ENCODE measurements at regions not wholly inside any gene's neighbourhood (a gene's known extent, or its start where the extent isn't known, plus 50 kb on each side); places are given as distances from the start of the nearest gene placed in this dataset.

DNA sequence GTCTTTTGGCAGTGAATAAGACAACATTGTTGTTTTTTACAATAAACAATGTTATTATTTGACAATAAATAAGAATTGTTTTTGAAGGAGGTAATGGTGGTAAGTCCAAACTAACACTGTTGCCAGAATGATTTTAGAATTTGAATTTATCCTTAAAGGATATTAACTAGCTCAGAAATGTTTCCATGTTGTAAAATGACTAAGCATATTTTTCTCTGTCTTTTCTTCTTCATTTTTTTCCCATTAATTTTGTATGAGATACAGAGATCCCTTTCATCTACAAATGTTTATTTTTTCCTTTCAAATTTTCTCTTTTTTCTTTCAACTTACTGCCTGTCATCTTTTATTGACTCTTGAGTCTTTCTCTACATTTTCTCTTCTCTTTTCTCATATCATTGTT lies 66.5 kb upstream of the DOCK10 start:
- Mint-ChIP-seq H3K9me3 (peaks cover 0 to 3% (median 0%) of the 10 kb centered on the region in 11 donors), H3K4me3 (no peak overlapping the region), H3K27ac (no peak overlapping the region), H3K36me3 (peaks cover 0 to 5% (median 0%) of the 10 kb centered on the region in 5 donors), H3K4me1 (peaks cover 0 to 6% (median 0%) of the 10 kb centered on the region in 7 donors), H3K27me3 (peaks cover 0 to 16% (median 0%) of the 10 kb centered on the region in 5 donors)
- DNase-seq (no peak), ATAC-seq (no peak)
- H3K4me1 ChIP-seq (ENCODE audit: control insufficient read depth in 2 of 2, insufficient read depth in 2 of 2, low read length in 2 of 2): no peaks in the 10 kb centered on the region
- no peaks in the 10 kb centered on the region for H3K9me3 ChIP-seq (ENCODE audit: control insufficient read depth in 2 of 3, low read length in 3 of 3)
- intact Hi-C loops (cut with micrococcal nuclease): no loop called here
- ChIA-PET POLR2A (no interaction called here), CTCF (no interaction called here)
- no peaks in the 10 kb centered on the region for H3K36me3 ChIP-seq (ENCODE audit: control insufficient read depth in 2 of 3, insufficient read depth in 3 of 3, low read length in 3 of 3)
- H3K27ac ChIP-seq (ENCODE audit: low read depth, low read length): no peak overlapping the region
- no peak overlapping the region for H3K4me3 ChIP-seq (ENCODE audit: low read length)
- no peaks in the 10 kb centered on the region for H3K27me3 ChIP-seq (ENCODE audit: control insufficient read depth in 2 of 2, insufficient read depth in 2 of 2, low read length in 2 of 2)

DNA sequence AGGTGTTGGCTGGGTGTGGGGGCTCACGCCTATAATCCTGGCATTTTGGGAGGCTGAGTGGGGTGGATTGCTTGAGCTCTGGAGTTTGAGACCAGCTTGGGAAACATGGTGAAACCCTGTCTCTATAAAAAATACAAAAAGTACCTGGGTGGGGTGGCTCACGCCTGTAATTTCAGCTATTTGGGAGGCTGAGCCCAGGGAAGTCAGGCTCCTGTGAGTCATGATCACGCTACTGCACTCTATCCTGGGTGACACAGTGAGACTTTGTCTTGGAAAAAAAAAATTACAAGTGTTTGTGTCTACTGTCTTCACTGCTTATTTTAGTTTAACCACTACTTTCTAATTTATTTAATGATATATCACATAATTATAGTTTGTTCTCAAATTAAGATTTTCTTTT lies 62.7 kb upstream of the DOCK10 start:
- ChIA-PET POLR2A (no interaction called here), CTCF (no interaction called here)
- Histone ChIP-seq H3K4me1 (ENCODE audit: control insufficient read depth in 2 of 2, insufficient read depth in 2 of 2, low read length in 2 of 2) (no peaks in the 10 kb centered on the region), H3K27me3 (ENCODE audit: control insufficient read depth in 2 of 2, insufficient read depth in 2 of 2, low read length in 2 of 2) (no peaks in the 10 kb centered on the region), H3K4me3 (ENCODE audit: low read length) (no peak overlapping the region), H3K9me3 (ENCODE audit: control insufficient read depth in 2 of 3, low read length in 3 of 3) (no peaks in the 10 kb centered on the region), H3K27ac (ENCODE audit: low read depth, low read length) (no peak overlapping the region), H3K36me3 (ENCODE audit: control insufficient read depth in 2 of 3, insufficient read depth in 3 of 3, low read length in 3 of 3) (no peaks in the 10 kb centered on the region)
- ATAC-seq: no peak
- DNase-seq: no peak
- Mint-ChIP-seq H3K36me3 (peaks cover 0 to 5% (median 0%) of the 10 kb centered on the region in 5 donors), H3K4me3 (no peak overlapping the region), H3K27me3 (peaks cover 0 to 13% (median 0%) of the 10 kb centered on the region in 5 donors), H3K27ac (no peak overlapping the region), H3K4me1 (peaks cover 0 to 6% (median 0%) of the 10 kb centered on the region in 7 donors), H3K9me3 (peaks cover 0 to 3% (median 0%) of the 10 kb centered on the region in 11 donors)
- intact Hi-C loops (cut with micrococcal nuclease): loop anchor here in 1 of 2 donors (2.0 kb wide), 1 partner anchor 14 kb away; no protein-coding TSS in a partner anchor

DNA sequence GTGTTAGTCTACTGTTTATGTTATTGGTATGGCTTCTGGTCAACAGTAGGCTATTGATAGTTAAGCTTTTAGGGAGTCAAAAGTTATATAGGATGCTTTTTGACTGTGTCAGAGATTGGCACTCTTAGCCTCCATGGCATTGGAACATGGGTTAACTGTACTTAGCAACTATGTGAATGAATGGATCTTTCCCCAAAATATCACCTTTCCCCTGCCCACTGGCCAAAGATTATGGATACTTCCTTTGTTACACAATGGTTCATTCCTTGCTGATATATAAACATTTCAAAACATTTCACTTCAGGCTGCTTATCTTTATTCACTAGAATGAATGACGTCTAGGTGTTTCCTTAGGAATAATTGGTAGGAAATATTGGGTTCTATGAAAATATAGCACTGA lies 62.1 kb upstream of the DOCK10 start:
- no peak overlapping the region for H3K4me3 Mint-ChIP-seq
- no peak overlapping the region for H3K27ac Mint-ChIP-seq
- CTCF ChIA-PET: no interaction called here

DNA sequence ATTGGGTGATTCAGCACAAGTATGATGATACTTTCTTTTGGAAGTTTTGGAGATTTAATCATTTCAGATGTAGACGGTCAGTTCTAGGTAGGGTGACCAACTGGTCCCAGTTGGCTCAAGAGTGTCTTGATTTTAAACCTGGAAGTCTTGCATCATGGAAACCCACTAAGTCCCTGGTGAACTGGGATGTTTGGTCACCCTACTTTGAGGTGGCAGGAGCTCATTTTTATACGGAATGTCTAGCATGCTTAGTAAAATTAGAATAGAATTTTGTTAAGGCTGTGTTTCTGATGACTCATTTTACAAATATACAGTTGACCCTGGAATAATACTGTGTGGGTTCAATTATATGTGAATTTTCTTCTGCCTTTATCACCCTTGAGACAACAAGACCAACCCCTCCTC lies 61.5 kb upstream of the DOCK10 start:
- ChIA-PET CTCF (no interaction called here), POLR2A (no interaction called here)
- no peak for DNase-seq
- Histone ChIP-seq H3K27me3 (ENCODE audit: control insufficient read depth in 2 of 2, insufficient read depth in 2 of 2, low read length in 2 of 2) (no peaks in the 10 kb centered on the region), H3K4me3 (ENCODE audit: low read length) (no peak overlapping the region), H3K4me1 (ENCODE audit: control insufficient read depth in 2 of 2, insufficient read depth in 2 of 2, low read length in 2 of 2) (no peaks in the 10 kb centered on the region), H3K36me3 (ENCODE audit: control insufficient read depth in 2 of 3, insufficient read depth in 3 of 3, low read length in 3 of 3) (no peaks in the 10 kb centered on the region), H3K27ac (ENCODE audit: low read depth, low read length) (no peak overlapping the region), H3K9me3 (ENCODE audit: control insufficient read depth in 2 of 3, low read length in 3 of 3) (no peaks in the 10 kb centered on the region)
- H3K27ac Mint-ChIP-seq: no peak overlapping the region
- no peaks in the 10 kb centered on the region for H3K9me3 Mint-ChIP-seq
- H3K4me1 Mint-ChIP-seq: no peaks in the 10 kb centered on the region
- no peak for ATAC-seq
- no peak overlapping the region for H3K4me3 Mint-ChIP-seq
- peaks cover 0 to 7% (median 0%) of the 10 kb centered on the region in 5 donors for H3K27me3 Mint-ChIP-seq
- no peaks in the 10 kb centered on the region for H3K36me3 Mint-ChIP-seq
- intact Hi-C loops (cut with micrococcal nuclease): loop anchor here in 1 of 2 donors (2.0 kb wide), 1 partner anchor 13 kb away; no protein-coding TSS in a partner anchor

More for the DNA sequence above, 62.1 kb upstream of the DOCK10 start:
- H3K36me3 ChIP-seq (ENCODE audit: control insufficient read depth in 2 of 3, insufficient read depth in 3 of 3, low read length in 3 of 3): no peaks in the 10 kb centered on the region
- no peak for ATAC-seq
- POLR2A ChIA-PET: interaction anchor here (0.6 kb wide), 1 partner anchor 609 kb away, joined by 3 read pairs; no protein-coding TSS in a partner anchor
- H3K4me3 ChIP-seq (ENCODE audit: low read length): no peak overlapping the region
- no peak for DNase-seq
- H3K4me1 ChIP-seq (ENCODE audit: control insufficient read depth in 2 of 2, insufficient read depth in 2 of 2, low read length in 2 of 2): no peaks in the 10 kb centered on the region
- no peaks in the 10 kb centered on the region for H3K9me3 ChIP-seq (ENCODE audit: control insufficient read depth in 2 of 3, low read length in 3 of 3)
- Mint-ChIP-seq H3K27me3 (peaks cover 0 to 12% (median 0%) of the 10 kb centered on the region in 5 donors), H3K36me3 (peaks cover 0 to 5% (median 0%) of the 10 kb centered on the region in 5 donors), H3K4me1 (peaks cover 0 to 5% (median 0%) of the 10 kb centered on the region in 7 donors), H3K9me3 (peaks cover 0 to 3% (median 0%) of the 10 kb centered on the region in 11 donors)
- H3K27me3 ChIP-seq (ENCODE audit: control insufficient read depth in 2 of 2, insufficient read depth in 2 of 2, low read length in 2 of 2): no peaks in the 10 kb centered on the region
- intact Hi-C loops (cut with micrococcal nuclease): loop anchor here in 1 of 2 donors (2.0 kb wide), 1 partner anchor 14 kb away; no protein-coding TSS in a partner anchor
- H3K27ac ChIP-seq (ENCODE audit: low read depth, low read length): no peak overlapping the region

DNA sequence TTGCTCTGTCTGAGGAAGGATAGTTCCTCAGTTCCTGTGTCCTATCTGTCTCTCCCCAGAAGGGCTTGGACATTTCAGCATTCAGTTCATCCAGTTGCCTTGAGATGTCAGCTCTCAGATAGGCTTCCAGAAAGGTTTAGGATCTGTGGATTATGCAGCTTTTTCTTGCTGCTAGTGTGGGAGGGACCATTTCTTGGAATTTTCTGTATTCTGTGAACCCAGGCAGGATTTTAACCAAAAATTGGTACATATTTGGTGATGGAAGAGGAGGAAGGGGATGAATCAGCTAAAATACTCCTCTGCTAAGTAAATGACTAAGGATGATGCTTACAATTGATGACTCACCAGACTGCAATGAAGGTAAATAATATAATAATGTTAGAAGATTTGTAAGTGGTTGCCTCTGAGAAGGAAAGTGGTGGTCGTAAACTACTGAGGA lies 58.6 kb upstream of the DOCK10 start:
- no peak overlapping the region for H3K4me3 Mint-ChIP-seq
- intact Hi-C loops (cut with micrococcal nuclease): no loop called here
- no peaks in the 10 kb centered on the region for H3K27me3 ChIP-seq (ENCODE audit: control insufficient read depth in 2 of 2, insufficient read depth in 2 of 2, low read length in 2 of 2)
- DNase-seq: no peak
- H3K36me3 Mint-ChIP-seq: no peaks in the 10 kb centered on the region
- CTCF ChIA-PET: no interaction called here
- H3K4me1 ChIP-seq (ENCODE audit: control insufficient read depth in 2 of 2, insufficient read depth in 2 of 2, low read length in 2 of 2): no peaks in the 10 kb centered on the region
- no peaks in the 10 kb centered on the region for H3K9me3 ChIP-seq (ENCODE audit: control insufficient read depth in 2 of 3, low read length in 3 of 3)
- POLR2A ChIA-PET: no interaction called here
- H3K27ac Mint-ChIP-seq: no peak overlapping the region
- no peak for ATAC-seq
- peaks cover 0 to 7% (median 0%) of the 10 kb centered on the region in 11 donors for H3K9me3 Mint-ChIP-seq
- H3K4me1 Mint-ChIP-seq: no peaks in the 10 kb centered on the region
- no peak overlapping the region for H3K27ac ChIP-seq (ENCODE audit: low read depth, low read length)
- H3K27me3 Mint-ChIP-seq: peaks cover 0 to 18% (median 0%) of the 10 kb centered on the region in 5 donors
- no peak overlapping the region for H3K4me3 ChIP-seq (ENCODE audit: low read length)
- H3K36me3 ChIP-seq (ENCODE audit: control insufficient read depth in 2 of 3, insufficient read depth in 3 of 3, low read length in 3 of 3): no peaks in the 10 kb centered on the region

DNA sequence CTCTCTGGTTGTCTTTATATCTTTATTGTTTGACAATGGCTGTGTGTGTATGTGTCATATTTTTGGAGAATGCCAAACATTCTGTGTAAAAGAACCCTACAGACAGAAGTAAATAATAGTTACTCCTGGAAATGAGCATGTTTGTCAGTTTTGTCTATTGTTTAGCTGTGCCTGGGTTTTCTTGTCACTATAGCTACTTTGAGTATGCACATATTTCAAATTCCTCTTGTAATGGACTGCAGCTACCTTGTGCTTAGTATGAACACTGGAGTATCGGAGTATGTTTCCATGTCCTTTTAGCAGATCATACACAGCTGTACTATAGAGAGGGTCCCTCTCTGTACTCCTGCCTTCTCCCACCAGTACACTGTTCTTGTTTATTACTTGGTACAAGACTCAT lies 58.0 kb upstream of the DOCK10 start:
- Mint-ChIP-seq H3K9me3 (peaks cover 0 to 7% (median 0%) of the 10 kb centered on the region in 11 donors), H3K27ac (no peak overlapping the region), H3K36me3 (no peaks in the 10 kb centered on the region), H3K4me1 (no peaks in the 10 kb centered on the region), H3K27me3 (peaks cover 0 to 18% (median 0%) of the 10 kb centered on the region in 5 donors), H3K4me3 (no peak overlapping the region)
- POLR2A ChIA-PET: no interaction called here
- CTCF ChIA-PET: no interaction called here
- Histone ChIP-seq H3K4me1 (ENCODE audit: control insufficient read depth in 2 of 2, insufficient read depth in 2 of 2, low read length in 2 of 2) (no peaks in the 10 kb centered on the region), H3K27ac (ENCODE audit: low read depth, low read length) (no peak overlapping the region), H3K27me3 (ENCODE audit: control insufficient read depth in 2 of 2, insufficient read depth in 2 of 2, low read length in 2 of 2) (no peaks in the 10 kb centered on the region), H3K9me3 (ENCODE audit: control insufficient read depth in 2 of 3, low read length in 3 of 3) (no peaks in the 10 kb centered on the region), H3K36me3 (ENCODE audit: control insufficient read depth in 2 of 3, insufficient read depth in 3 of 3, low read length in 3 of 3) (no peaks in the 10 kb centered on the region), H3K4me3 (ENCODE audit: low read length) (no peak overlapping the region)
- DNase-seq (no peak), ATAC-seq (no peak)
- intact Hi-C loops (cut with micrococcal nuclease): no loop called here

DNA sequence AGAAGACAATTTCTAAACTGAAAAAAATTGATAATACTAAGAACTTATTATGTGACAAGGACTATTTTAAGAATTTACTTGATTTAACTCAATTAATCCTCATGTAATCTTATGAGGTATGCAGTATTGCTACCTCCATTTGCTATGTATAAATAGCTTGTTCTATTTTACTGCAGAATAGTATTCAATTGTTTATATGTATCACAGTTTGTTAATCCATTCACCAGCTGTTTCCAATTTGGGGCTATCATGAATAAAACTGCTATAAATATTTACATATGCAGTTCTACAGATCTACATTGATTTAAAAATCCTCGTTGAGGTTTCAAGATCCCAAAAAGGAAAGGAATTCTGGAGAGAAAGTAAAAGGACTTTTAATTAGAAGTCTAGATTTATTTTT lies 54.8 kb upstream of the DOCK10 start:
- no peak for ATAC-seq
- ChIA-PET POLR2A (no interaction called here), CTCF (no interaction called here)

More for the DNA sequence above, 54.8 kb upstream of the DOCK10 start:
- no peaks in the 10 kb centered on the region for H3K36me3 Mint-ChIP-seq
- H3K27ac Mint-ChIP-seq: peak overlapping the region in 1 of 9 donors; percentile 40
- H3K27me3 ChIP-seq (ENCODE audit: control insufficient read depth in 2 of 2, insufficient read depth in 2 of 2, low read length in 2 of 2): no peaks in the 10 kb centered on the region
- H3K27ac ChIP-seq (ENCODE audit: low read depth, low read length): no peak overlapping the region
- H3K9me3 ChIP-seq (ENCODE audit: control insufficient read depth in 2 of 3, low read length in 3 of 3): no peaks in the 10 kb centered on the region
- intact Hi-C loops (cut with micrococcal nuclease): no loop called here
- H3K36me3 ChIP-seq (ENCODE audit: control insufficient read depth in 2 of 3, insufficient read depth in 3 of 3, low read length in 3 of 3): no peaks in the 10 kb centered on the region
- H3K4me3 Mint-ChIP-seq: no peak overlapping the region
- peaks cover 0 to 35% (median 0%) of the 10 kb centered on the region in 5 donors for H3K27me3 Mint-ChIP-seq
- H3K4me1 Mint-ChIP-seq: peaks cover 0 to 6% (median 0%) of the 10 kb centered on the region in 7 donors
- no peaks in the 10 kb centered on the region for H3K4me1 ChIP-seq (ENCODE audit: control insufficient read depth in 2 of 2, insufficient read depth in 2 of 2, low read length in 2 of 2)
- H3K9me3 Mint-ChIP-seq: peaks cover 0 to 11% (median 0%) of the 10 kb centered on the region in 11 donors
- no peak for DNase-seq
- no peak overlapping the region for H3K4me3 ChIP-seq (ENCODE audit: low read length)

Data from naive thymus-derived CD4-positive, alpha-beta T cell (primary cell).